GM12872 (cell line): ENCODE measurements at regions not wholly inside any gene's neighbourhood (a gene's known extent, or its start where the extent isn't known, plus 50 kb on each side); places are given as distances from the start of the nearest gene placed in this dataset.

Experiments used
- TF ChIP-seq, protein P1 (sequence below): IDR thresholded peaks from 3 replicates; pipeline ENCODE4 v1.5.1; 2011; ENCODE audit warnings: low read depth, mild to moderate bottlenecking, low read length, moderate library complexity; ENCODE audit not compliant: insufficient read depth

DNA sequence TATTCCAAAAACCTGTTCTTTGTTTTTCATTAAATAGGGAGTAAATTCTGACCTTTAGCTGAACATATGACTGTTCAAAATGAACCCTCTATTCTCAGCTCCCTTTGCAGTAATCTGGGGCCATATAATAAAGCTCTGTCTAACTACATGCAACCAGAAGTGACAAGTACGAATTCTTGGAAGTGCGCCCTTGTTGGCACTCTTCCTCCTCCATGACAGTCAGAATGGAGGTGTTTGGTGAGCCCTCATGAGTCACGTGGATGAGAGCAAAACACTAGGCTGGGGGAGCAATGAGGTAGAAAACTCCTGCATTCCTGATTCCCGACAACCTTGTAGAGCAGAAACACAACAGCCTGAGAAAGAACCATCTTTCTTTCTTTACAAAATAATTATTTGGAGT is 552.9 kb downstream of the FBXO15 start:
- TF ChIP-seq, protein P1, sequence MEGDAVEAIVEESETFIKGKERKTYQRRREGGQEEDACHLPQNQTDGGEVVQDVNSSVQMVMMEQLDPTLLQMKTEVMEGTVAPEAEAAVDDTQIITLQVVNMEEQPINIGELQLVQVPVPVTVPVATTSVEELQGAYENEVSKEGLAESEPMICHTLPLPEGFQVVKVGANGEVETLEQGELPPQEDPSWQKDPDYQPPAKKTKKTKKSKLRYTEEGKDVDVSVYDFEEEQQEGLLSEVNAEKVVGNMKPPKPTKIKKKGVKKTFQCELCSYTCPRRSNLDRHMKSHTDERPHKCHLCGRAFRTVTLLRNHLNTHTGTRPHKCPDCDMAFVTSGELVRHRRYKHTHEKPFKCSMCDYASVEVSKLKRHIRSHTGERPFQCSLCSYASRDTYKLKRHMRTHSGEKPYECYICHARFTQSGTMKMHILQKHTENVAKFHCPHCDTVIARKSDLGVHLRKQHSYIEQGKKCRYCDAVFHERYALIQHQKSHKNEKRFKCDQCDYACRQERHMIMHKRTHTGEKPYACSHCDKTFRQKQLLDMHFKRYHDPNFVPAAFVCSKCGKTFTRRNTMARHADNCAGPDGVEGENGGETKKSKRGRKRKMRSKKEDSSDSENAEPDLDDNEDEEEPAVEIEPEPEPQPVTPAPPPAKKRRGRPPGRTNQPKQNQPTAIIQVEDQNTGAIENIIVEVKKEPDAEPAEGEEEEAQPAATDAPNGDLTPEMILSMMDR: no peak

DNA sequence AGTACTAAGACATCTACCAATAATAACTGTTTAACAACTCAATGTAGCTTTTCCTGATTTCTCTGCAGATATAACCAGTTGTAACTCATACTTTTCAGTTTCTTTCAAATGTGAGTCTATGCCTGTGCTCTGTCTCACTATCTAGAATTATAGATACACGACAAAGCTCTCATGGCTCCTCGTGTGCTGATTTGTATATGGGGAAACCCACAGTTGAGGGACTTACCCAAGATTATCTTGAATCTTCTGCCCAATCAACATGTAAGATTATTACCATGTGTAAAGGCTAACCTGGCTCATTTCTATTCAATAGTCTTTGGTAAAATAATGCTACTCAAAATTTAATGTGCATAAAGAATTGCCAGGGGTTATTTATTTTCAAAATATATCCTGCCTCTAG is 554.4 kb downstream of the FBXO15 start:
- TF ChIP-seq, protein P1: no peak

DNA sequence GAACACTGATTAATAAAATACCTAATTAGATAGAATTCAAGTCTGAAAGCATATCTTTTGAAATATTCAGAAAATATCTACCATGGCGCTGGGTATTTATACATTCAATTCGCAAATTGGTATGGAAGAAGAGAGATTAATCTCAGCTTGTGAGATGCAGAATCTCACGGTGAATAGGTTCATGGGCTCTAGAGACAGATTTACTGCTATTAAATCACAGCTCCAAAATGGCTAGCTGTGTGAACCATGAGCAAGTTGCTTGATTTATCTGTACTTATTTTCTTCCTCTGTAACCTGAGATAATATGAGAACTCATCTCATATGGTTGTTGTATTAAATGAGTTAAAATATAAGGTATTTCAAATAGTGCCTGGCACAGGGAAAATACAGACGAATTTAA is 556.7 kb downstream of the FBXO15 start:
- TF ChIP-seq, protein P1: no peak

DNA sequence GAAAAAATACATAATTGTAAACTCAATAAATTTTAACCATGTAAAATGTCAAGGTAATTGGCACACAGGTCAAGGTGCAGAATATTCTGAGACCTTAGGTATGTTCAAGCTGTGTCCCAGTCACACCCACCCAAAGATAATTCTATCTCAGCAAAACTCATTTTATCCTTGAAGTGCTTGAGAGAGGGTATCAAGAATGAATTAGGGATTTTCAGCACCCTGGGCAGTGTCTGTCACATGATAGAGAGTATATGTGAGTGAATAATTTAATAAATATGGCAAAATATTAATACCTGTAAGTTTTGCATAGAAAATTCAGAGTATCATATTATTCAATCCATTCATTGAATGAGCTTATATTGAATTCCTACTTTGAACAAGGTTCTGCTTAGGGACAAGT is 567.9 kb downstream of the FBXO15 start:
- TF ChIP-seq, protein P1: no peak

DNA sequence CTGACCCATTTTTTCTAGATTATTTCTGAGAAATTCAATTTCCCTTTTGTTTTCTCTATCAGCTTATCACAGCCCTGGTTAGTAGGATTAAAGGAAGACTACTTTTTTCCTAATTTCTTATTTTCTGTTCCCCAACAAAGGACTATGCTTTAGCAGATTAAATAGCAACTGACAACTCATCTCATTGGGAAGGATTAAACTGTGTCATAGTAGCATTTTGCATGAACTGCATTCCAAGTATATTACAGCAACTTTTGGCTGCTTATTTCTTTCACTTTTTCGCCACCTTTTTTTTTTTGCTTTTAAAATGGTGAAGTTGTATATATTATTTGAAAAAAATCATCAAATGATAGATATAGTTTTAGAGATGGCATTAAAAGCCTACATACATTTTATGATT is 570.3 kb downstream of the FBXO15 start:
- TF ChIP-seq, protein P1: no peak

DNA sequence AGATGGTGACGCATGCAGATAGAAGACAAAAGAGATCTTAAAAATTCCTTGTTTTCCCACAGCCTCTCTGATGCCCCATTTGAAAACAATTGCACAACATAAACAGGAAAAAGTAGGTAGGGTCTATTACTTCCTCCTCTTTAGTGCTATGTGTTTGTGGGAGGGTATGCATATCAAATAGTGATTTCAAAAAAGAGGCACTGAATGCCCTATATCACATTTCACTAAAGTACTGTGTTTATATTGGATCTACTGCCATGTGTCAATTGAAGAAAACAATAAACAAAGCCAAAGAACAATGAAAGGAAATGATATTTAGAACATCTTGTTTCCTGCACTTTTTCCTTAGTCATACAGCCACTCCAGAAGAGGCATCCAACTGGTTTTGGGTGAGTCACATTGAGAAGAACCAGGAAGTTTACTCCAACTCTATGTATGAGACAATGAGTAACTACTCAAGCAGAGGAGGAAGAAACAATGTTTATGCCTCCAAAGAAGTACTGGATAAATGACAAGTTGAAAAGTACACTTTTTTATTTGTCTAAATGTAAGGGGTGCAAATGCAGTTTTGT is 583.6 kb downstream of the FBXO15 start:
- TF ChIP-seq, protein P1: no peak

DNA sequence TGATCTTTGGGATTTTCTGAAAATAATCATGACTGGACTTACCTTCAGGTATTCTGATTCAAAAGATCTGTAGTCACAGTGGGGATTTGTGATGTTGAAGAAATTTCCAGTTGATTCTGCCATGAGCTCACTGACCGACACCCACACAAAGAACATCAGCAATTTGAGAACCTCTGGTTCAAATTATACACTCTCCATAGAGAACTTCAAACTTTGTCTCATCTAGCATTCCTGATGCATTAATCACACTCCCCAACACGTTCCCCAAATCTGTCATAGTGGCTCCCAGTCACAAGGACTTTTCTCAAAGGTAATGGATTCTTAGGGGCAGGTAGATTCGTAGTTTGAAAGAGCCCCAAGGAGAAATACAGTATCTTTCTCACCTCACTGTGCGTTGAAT is 584.3 kb downstream of the FBXO15 start:
- TF ChIP-seq, protein P1: no peak

DNA sequence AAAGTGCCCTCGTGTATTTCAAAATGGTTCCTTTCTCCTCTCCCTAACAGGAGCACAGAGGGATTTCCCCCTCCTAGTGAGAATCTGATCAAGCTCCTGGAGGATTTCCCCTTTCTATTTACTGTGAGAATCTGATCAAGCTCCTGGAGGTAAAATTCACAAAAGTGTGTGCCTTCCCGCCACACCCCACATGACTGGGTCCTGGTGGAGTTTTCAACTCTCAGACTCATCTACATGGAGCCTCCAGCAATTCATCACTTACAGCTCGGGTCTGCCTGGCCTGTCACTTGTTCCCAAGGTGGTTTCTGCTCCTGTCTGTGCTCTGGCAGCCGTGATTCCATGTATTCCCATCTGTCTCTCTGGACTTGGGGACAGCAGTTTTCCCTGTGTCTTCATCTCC is 590.7 kb downstream of the FBXO15 start:
- TF ChIP-seq, protein P1: no peak
